ENCODE measurements at regions not wholly inside any gene's neighbourhood (a gene's known extent, or its start where the extent isn't known, plus 50 kb on each side); places are given as distances from the start of the nearest gene placed in this dataset.

DNA sequence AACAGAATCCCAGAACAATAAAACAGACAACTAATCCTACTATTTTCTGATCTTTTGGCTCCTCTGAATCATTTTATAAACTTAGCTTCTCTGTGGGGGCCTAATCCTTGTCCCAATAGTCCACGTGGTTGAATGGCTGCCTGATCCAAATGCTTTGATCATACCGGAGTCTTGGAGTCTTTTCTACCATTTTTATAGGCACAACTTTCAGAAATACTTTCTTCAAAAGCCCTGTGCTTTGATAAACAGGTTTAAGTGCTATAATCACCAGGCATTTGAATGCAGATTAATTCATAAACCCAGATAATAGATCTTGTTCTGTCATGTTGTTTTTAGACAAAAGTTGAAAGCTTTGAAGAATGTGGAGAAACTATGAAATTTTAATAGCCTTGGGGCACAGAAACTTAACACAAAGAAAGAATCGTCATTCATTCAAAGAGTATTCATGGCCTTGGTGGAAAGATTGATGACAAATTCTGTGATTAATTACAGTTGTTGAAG, 163.7 kb downstream of the AHR start:
- H3K4me1 ChIP-seq, result no peaks in the 10 kb centered on the region
- no peaks in the 10 kb centered on the region for H3K36me3 ChIP-seq
- H3K4me3 ChIP-seq, result no peak overlapping the region
- H3K9me3 ChIP-seq, result peaks cover 0 to 7% (median 0%) of the 10 kb centered on the region in 4 donors
- DNase-seq, result no peak
- TF ChIP-seq, protein P1, sequence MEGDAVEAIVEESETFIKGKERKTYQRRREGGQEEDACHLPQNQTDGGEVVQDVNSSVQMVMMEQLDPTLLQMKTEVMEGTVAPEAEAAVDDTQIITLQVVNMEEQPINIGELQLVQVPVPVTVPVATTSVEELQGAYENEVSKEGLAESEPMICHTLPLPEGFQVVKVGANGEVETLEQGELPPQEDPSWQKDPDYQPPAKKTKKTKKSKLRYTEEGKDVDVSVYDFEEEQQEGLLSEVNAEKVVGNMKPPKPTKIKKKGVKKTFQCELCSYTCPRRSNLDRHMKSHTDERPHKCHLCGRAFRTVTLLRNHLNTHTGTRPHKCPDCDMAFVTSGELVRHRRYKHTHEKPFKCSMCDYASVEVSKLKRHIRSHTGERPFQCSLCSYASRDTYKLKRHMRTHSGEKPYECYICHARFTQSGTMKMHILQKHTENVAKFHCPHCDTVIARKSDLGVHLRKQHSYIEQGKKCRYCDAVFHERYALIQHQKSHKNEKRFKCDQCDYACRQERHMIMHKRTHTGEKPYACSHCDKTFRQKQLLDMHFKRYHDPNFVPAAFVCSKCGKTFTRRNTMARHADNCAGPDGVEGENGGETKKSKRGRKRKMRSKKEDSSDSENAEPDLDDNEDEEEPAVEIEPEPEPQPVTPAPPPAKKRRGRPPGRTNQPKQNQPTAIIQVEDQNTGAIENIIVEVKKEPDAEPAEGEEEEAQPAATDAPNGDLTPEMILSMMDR (IDR thresholded peaks at IDR 0.05), result no peak
- no peak for TF ChIP-seq POLR2A (IDR thresholded peaks at IDR 0.05)
- no peak overlapping the region for H3K27ac ChIP-seq
- H3K27me3 ChIP-seq, result no peaks in the 10 kb centered on the region

DNA sequence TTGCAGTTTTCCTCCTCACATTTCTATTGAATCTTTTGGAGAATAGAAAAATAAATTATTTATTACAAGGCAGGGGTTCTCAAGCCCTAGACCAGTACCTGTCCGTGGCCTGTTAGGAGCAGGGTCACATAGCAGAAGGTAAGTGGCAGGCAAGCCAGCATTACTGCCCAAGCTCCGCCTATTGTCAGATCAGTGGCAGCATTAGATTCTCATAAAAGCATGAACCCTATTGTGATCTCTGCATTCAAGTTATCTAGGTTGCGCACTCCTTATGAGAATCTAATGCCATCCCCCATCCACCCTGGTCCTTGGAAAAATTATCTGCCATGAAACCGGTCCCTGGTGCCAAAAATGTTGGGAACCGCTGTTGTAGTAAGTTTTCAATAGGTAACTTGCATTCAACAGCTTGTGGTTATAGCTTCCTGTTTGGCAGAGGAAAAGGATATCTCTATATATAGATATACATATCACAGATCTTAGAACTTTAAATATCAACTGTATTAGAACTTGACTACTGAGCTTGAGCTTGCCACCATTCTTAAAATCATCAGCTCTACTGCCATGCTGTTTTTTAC, 165.1 kb downstream of the AHR start:
- H3K9me3 ChIP-seq, result no peaks in the 10 kb centered on the region
- no peaks in the 10 kb centered on the region for H3K36me3 ChIP-seq
- H3K27ac ChIP-seq, result no peak overlapping the region
- TF ChIP-seq POLR2A (IDR thresholded peaks at IDR 0.05), result no peak
- TF ChIP-seq, protein P1 (IDR thresholded peaks at IDR 0.05), result no peak
- H3K4me3 ChIP-seq, result no peak overlapping the region
- no peaks in the 10 kb centered on the region for H3K4me1 ChIP-seq
- no peak for DNase-seq
- no peaks in the 10 kb centered on the region for H3K27me3 ChIP-seq

GRCh38 chr7:17466216-17466615, 167.8 kb downstream of the AHR start:
- no peaks in the 10 kb centered on the region for H3K9me3 ChIP-seq
- H3K36me3 ChIP-seq, result no peaks in the 10 kb centered on the region
- no peak overlapping the region for H3K27ac ChIP-seq
- no peaks in the 10 kb centered on the region for H3K27me3 ChIP-seq
- no peak overlapping the region for H3K4me3 ChIP-seq
- DNase-seq, result no peak
- no peaks in the 10 kb centered on the region for H3K4me1 ChIP-seq
- no peak for TF ChIP-seq POLR2A (IDR thresholded peaks at IDR 0.05)
- TF ChIP-seq, protein P1 (IDR thresholded peaks at IDR 0.05), result no peak

DNA sequence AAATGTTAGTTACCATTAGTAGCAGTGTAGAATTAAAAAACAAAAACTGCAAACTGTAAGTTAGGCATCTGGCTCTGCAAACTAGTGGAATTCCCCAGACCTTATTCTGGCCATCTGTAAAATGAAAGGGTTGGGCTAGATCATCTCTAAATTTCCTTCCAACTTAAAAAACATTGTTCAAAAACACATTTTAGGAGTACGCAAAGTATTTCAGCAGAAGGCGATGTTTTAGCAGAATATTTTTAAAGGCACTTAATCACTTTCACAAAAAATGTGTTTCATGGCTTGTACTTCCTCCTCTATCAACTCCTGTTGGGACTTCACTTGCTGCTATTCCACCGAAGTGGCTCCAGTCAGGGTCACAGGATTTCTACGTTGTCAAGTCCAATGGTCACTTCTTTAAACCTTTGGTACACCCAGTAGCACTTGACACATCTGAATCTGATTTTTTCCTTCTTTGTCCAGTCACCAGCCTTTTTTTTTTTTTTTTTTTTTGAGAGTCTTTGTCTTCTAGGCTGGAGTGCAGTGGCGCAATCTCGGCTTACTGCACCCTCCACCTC, 169.0 kb downstream of the AHR start:
- H3K4me3 ChIP-seq, result no peak overlapping the region
- DNase-seq, result no peak

GRCh38 chr7:17471325-17471724, 172.9 kb downstream of the AHR start:
- H3K4me3 ChIP-seq, result no peak overlapping the region
- H3K27ac ChIP-seq, result no peak overlapping the region
- H3K9me3 ChIP-seq, result no peaks in the 10 kb centered on the region
- no peaks in the 10 kb centered on the region for H3K4me1 ChIP-seq
- no peaks in the 10 kb centered on the region for H3K36me3 ChIP-seq
- no peaks in the 10 kb centered on the region for H3K27me3 ChIP-seq
- no peak for DNase-seq
- no peak for TF ChIP-seq POLR2A (IDR thresholded peaks at IDR 0.05)
- TF ChIP-seq, protein P1 (IDR thresholded peaks at IDR 0.05), result no peak

More for the DNA sequence above, 169.0 kb downstream of the AHR start:
- Histone ChIP-seq H3K4me1 (no peaks in the 10 kb centered on the region), H3K27ac (no peak overlapping the region), H3K27me3 (no peaks in the 10 kb centered on the region), H3K9me3 (no peaks in the 10 kb centered on the region), H3K36me3 (no peaks in the 10 kb centered on the region)
- TF ChIP-seq, protein P1 (IDR thresholded peaks at IDR 0.05), result no peak
- no peak for TF ChIP-seq POLR2A (IDR thresholded peaks at IDR 0.05)
